ENCODE measurements at regions not wholly inside any gene's neighbourhood (a gene's known extent, or its start where the extent isn't known, plus 50 kb on each side); places are given as distances from the start of the nearest gene placed in this dataset.

GRCh38 chr1:14546416-14546815, 52.1 kb upstream of the KAZN start:
- intact Hi-C loops (cut with DNase I, micrococcal nuclease), result no loop called here
- no peaks in the 10 kb centered on the region for H3K4me1 ChIP-seq (ENCODE audit: low read depth)
- no peak for TF ChIP-seq CTCF (IDR thresholded peaks at IDR 0.05)
- DNase-seq (no peak), ATAC-seq (no peak)
- no peaks in the 10 kb centered on the region for H3K9me3 ChIP-seq
- H3K36me3 ChIP-seq (ENCODE audit: low read depth), result no peaks in the 10 kb centered on the region
- H3K4me3 ChIP-seq, result no peak overlapping the region

Measured in mucosa of descending colon (tissue), 3 donors.